Natural killer cell treated with Interleukin-12 subunit alpha and Interleukin-12 subunit beta and Interleukin-15 and Interleukin-18, amount 100 ng/mL, for 72 hours (primary cell): ENCODE measurements at regions not wholly inside any gene's neighbourhood (a gene's known extent, or its start where the extent isn't known, plus 50 kb on each side); places are given as distances from the start of the nearest gene placed in this dataset.

Experiments
- ATAC-seq, 2 donors: fragments of 150-1000 bp; cut with Tn5 transposase in 1 of 2; sonication (Bioruptor Pico), chemical (Tn5 transposase) in 1 of 2; 2 replicates each; pipeline ENCODE4 v1.10.0; 2021
- DNase-seq: peaks from one replicate; pipeline ENCODE4 v3.0.0; 2022; ENCODE audit warnings: low spot score
- H3K27ac Mint-ChIP-seq, 2 donors: 1 replicate in 1 of 2; 2 replicates in 1 of 2; pipeline ENCODE4 v1.8.0; 2022; ENCODE audit warnings: mixed read lengths in 2 of 2, mild to moderate bottlenecking in 1 of 2, moderate library complexity in 1 of 2
- H3K27me3 Mint-ChIP-seq, 2 donors: 1 replicate in 1 of 2; 2 replicates in 1 of 2; pipeline ENCODE4 v1.8.0; 2022; ENCODE audit warnings: mixed read lengths in 2 of 2
- H3K36me3 Mint-ChIP-seq: one replicate; pipeline ENCODE4 v1.8.0; 2022; ENCODE audit warnings: mixed read lengths
- H3K4me1 Mint-ChIP-seq, 2 donors: 1 replicate in 1 of 2; 2 replicates in 1 of 2; pipeline ENCODE4 v1.8.0; 2022; ENCODE audit warnings: low read depth in 2 of 2, mixed read lengths in 2 of 2, mild to moderate bottlenecking in 1 of 2
- H3K4me3 Mint-ChIP-seq: one replicate; pipeline ENCODE4 v1.8.0; 2022; ENCODE audit warnings: mixed read lengths
- H3K9me3 Mint-ChIP-seq: 2 replicates; pipeline ENCODE4 v1.8.0; 2022; ENCODE audit warnings: mixed read lengths

- Mint-ChIP-seq H3K27ac (no peak overlapping the region), H3K4me1 (no peaks in the 10 kb centered on the region), H3K9me3 (no peaks in the 10 kb centered on the region), H3K27me3 (no peaks in the 10 kb centered on the region), H3K4me3 (no peak overlapping the region), H3K36me3 (no peaks in the 10 kb centered on the region)
- ATAC-seq = no peak
- no peak for DNase-seq
Observed at GRCh38 chr21:28342212-28342810, 650.4 kb downstream of the LTN1 start.

DNA sequence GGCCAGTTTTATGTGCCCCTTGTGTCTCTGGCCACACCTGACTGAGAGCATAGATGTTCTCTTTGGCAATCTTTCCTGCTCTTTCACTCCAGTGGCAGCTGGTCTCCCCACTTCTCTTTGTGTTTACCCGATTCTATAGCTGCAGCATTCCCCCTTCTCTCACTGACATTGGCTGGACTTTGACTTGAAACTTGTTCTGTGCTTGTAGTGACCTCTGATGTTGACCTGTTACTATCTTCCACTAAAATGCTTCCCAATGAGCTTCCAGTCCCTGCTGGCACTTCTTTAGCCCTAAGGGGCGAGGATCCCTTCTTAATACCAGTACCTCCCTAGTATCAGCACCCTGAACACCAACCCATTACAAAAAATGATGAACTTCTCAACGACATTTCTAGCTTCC is 653.3 kb downstream of the LTN1 start:
- no peaks in the 10 kb centered on the region for H3K9me3 Mint-ChIP-seq
- no peak overlapping the region for H3K4me3 Mint-ChIP-seq
- H3K27ac Mint-ChIP-seq = no peak overlapping the region
- H3K4me1 Mint-ChIP-seq = no peaks in the 10 kb centered on the region
- no peaks in the 10 kb centered on the region for H3K36me3 Mint-ChIP-seq
- H3K27me3 Mint-ChIP-seq = no peaks in the 10 kb centered on the region
- ATAC-seq (no peak), DNase-seq (no peak)

- Mint-ChIP-seq H3K9me3 (no peaks in the 10 kb centered on the region), H3K27me3 (no peaks in the 10 kb centered on the region), H3K4me3 (no peak overlapping the region), H3K27ac (no peak overlapping the region), H3K36me3 (no peaks in the 10 kb centered on the region), H3K4me1 (no peaks in the 10 kb centered on the region)
- DNase-seq (no peak), ATAC-seq (no peak)
Observed at GRCh38 chr21:28338701-28339305, 653.9 kb downstream of the LTN1 start.

- DNase-seq = no peak
- Mint-ChIP-seq H3K36me3 (no peaks in the 10 kb centered on the region), H3K27me3 (no peaks in the 10 kb centered on the region), H3K27ac (no peak overlapping the region), H3K4me3 (no peak overlapping the region), H3K9me3 (no peaks in the 10 kb centered on the region), H3K4me1 (no peaks in the 10 kb centered on the region)
- ATAC-seq = no peak
Observed at GRCh38 chr21:28337315-28337714, 655.4 kb downstream of the LTN1 start.

- no peak overlapping the region for H3K4me3 Mint-ChIP-seq
- H3K4me1 Mint-ChIP-seq = no peaks in the 10 kb centered on the region
- H3K27ac Mint-ChIP-seq = no peak overlapping the region
- no peak for DNase-seq
- no peak for ATAC-seq
- no peaks in the 10 kb centered on the region for H3K27me3 Mint-ChIP-seq
- H3K9me3 Mint-ChIP-seq = no peaks in the 10 kb centered on the region
- H3K36me3 Mint-ChIP-seq = no peaks in the 10 kb centered on the region
Observed at GRCh38 chr21:28336314-28336713, 656.4 kb downstream of the LTN1 start.

DNA sequence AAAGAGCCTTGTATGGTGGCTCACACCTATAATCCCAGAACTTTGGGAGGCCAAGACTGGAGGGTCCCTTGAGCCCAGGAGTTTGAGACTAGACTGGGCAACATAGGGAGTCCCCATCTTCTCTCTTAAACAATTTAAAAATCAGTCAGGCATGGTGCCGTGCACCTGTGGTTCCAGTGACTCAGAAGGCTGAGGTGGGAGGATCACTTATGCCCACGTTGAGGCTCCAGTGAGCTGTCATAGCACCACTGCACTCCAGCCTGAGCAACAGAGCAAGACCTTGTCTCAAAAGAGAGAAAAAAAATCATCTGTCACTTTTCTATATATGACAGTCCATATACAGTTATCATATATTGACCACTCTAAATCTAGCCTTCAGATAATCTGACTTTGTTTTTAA is 658.3 kb downstream of the LTN1 start:
- Mint-ChIP-seq H3K36me3 (no peaks in the 10 kb centered on the region), H3K4me1 (no peaks in the 10 kb centered on the region), H3K9me3 (peaks cover 7% of the 10 kb centered on the region), H3K27me3 (no peaks in the 10 kb centered on the region), H3K4me3 (no peak overlapping the region), H3K27ac (no peak overlapping the region)
- DNase-seq (no peak), ATAC-seq (no peak)

GRCh38 chr21:28333578-28334075 is 659.0 kb downstream of the LTN1 start:
- Mint-ChIP-seq H3K4me1 (no peaks in the 10 kb centered on the region), H3K4me3 (no peak overlapping the region), H3K27ac (no peak overlapping the region), H3K9me3 (peaks cover 7% of the 10 kb centered on the region), H3K36me3 (peaks cover 3% of the 10 kb centered on the region), H3K27me3 (no peaks in the 10 kb centered on the region)
- no peak for DNase-seq
- ATAC-seq = no peak

- Mint-ChIP-seq H3K4me1 (no peaks in the 10 kb centered on the region), H3K27ac (no peak overlapping the region), H3K27me3 (no peaks in the 10 kb centered on the region), H3K4me3 (no peak overlapping the region), H3K9me3 (peaks cover 7% of the 10 kb centered on the region), H3K36me3 (peaks cover 5% of the 10 kb centered on the region)
- ATAC-seq (no peak), DNase-seq (no peak)
Observed at GRCh38 chr21:28332796-28333195, 659.9 kb downstream of the LTN1 start.

DNA sequence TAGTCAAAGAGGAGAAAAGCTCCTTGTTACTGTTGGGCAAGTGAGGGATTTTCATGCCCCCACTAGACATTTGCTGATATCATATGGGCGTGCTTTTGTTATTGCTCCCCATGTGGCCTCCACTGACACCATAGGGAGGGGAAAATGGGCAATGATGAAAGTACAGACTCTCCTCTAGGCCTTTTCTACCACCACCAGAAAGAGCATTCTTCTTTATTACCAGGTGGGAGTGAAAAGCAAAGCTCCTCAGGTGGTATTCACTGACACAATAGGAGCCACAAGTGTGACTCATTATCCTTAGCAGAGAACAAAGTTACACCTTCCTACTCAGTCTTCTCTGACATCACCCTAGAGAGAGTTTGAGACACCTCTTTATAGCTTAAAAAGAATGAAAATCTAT is 667.1 kb downstream of the LTN1 start:
- H3K4me1 Mint-ChIP-seq = no peaks in the 10 kb centered on the region
- H3K27me3 Mint-ChIP-seq = no peaks in the 10 kb centered on the region
- no peak overlapping the region for H3K27ac Mint-ChIP-seq
- H3K9me3 Mint-ChIP-seq = peaks cover 21% of the 10 kb centered on the region
- no peak overlapping the region for H3K4me3 Mint-ChIP-seq
- DNase-seq (no peak), ATAC-seq (no peak)
- H3K36me3 Mint-ChIP-seq = peaks cover 16% of the 10 kb centered on the region

GRCh38 chr21:28324690-28325089 is 668.0 kb downstream of the LTN1 start:
- Mint-ChIP-seq H3K27ac (no peak overlapping the region), H3K9me3 (peaks cover 16% of the 10 kb centered on the region), H3K27me3 (no peaks in the 10 kb centered on the region), H3K4me1 (no peaks in the 10 kb centered on the region), H3K4me3 (no peak overlapping the region), H3K36me3 (peaks cover 16% of the 10 kb centered on the region)
- DNase-seq (no peak), ATAC-seq (no peak)

DNA sequence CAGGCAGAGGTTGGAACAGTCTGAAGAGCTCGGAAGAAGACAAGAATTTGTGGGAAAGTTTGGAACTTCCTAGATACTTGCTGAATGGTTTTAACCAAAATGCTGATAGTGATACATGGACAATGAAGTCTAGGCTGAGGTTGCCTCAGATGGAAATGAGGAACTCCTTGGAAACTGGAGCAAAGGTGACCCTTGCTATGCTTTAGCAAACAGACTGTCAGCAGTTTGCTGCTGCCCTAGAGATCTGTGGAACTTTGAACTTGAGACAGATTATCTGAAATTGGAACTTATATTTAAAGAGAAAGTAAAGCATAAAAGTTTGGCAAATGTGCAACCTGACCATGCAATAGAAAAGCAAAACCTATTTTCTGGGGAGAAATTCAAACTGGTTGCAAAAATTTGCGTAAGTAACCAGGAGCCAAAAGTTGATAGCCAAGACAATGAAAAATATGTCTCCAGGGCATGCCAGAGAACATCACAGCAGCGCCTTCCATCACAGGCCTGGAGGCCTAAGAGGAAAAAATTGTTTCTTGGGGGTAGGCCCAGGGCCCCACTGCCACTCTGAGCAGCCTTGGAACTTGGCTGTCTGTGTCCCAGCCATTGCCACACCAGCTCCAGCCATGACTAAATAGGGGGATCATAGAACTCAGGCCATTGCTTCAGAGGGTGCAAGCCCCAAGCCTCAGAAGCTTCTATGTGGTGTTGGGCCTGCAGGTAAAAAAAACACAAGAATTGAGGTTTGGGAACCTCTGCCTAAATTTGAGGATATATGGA is 675.3 kb downstream of the LTN1 start:
- no peak overlapping the region for H3K4me3 Mint-ChIP-seq
- no peak overlapping the region for H3K27ac Mint-ChIP-seq
- ATAC-seq (no peak), DNase-seq (no peak)
- peaks cover 10% of the 10 kb centered on the region for H3K9me3 Mint-ChIP-seq
- H3K4me1 Mint-ChIP-seq = no peaks in the 10 kb centered on the region
- H3K36me3 Mint-ChIP-seq = no peaks in the 10 kb centered on the region
- no peaks in the 10 kb centered on the region for H3K27me3 Mint-ChIP-seq

DNA sequence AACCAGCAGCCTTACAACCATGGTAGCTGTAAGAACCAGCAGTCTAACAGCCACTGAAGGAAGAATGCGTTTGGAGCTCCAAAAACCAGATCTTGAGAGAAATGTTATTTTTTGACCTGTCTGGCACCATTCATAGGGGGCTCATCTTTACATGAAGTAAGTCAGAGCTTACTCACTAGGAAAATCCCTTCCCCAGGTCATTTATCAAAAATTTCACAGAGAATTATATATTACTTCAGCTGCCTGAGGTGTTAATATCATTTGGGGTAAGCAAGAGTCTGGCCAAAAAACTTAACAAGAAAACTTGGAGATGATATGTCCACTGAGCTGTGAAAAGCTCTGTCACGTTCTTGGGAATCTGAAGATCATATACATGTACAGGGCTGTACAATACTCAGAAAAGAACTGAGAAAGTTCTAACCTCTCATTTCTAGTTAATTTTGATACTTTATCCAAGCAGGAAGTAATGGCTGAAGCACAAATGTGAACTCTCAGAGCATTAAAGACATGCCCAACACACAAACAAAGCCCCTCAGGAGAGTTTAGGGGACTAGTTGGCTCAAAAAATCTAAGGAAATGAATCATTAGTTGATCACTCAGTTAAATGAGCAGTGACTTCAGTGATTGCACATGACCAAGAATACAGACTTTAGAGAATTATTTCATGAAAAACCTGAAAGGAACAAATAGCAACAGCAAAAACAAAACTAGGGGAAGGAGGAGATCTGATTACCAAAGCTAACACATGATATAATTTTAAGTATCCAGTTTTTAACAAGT is 681.1 kb downstream of the LTN1 start:
- Mint-ChIP-seq H3K27ac (no peak overlapping the region), H3K36me3 (peaks cover 6% of the 10 kb centered on the region), H3K9me3 (peaks cover 13% of the 10 kb centered on the region), H3K4me1 (no peaks in the 10 kb centered on the region), H3K4me3 (no peak overlapping the region), H3K27me3 (no peaks in the 10 kb centered on the region)
- ATAC-seq = no peak
- DNase-seq = no peak

- ATAC-seq = no peak
- Mint-ChIP-seq H3K36me3 (peaks cover 6% of the 10 kb centered on the region), H3K27me3 (no peaks in the 10 kb centered on the region), H3K27ac (no peak overlapping the region), H3K4me1 (no peaks in the 10 kb centered on the region), H3K4me3 (no peak overlapping the region), H3K9me3 (peaks cover 13% of the 10 kb centered on the region)
- no peak for DNase-seq
Observed at GRCh38 chr21:28310711-28311110, 682.0 kb downstream of the LTN1 start.
